SU-DHL-6 (cell line): ENCODE measurements at regions not wholly inside any gene's neighbourhood (a gene's known extent, or its start where the extent isn't known, plus 50 kb on each side); places are given as distances from the start of the nearest gene placed in this dataset.

ENCODE experiments used
- H2AFZ ChIP-seq: fragments of 200-600 bp; sonication (generic); 2 replicates; pipeline ENCODE4 v1.6.1; 2014; ENCODE audit warnings: low read depth, mild to moderate bottlenecking, moderate library complexity, mixed read lengths, antibody characterized with exemption, low read length; ENCODE audit not compliant: severe bottlenecking
- H3F3A ChIP-seq: fragments of 200-600 bp; shearing (Covaris generic); 2 replicates; pipeline ENCODE4 v1.6.0; 2016; ENCODE audit warnings: antibody characterized with exemption, mild to moderate bottlenecking; ENCODE audit not compliant: insufficient read depth
- H3K27ac ChIP-seq: fragments of 200-600 bp; sonication (generic); 2 replicates; pipeline ENCODE4 v1.5.1; 2016; ENCODE audit warnings: low read depth, mild to moderate bottlenecking, low read length, moderate library complexity, mixed read lengths
- H3K27me3 ChIP-seq: fragments of 200-600 bp; sonication (generic), shearing (Covaris generic); 2 replicates; pipeline ENCODE4 v1.6.0; 2014; ENCODE audit warnings: mild to moderate bottlenecking, low read length
- H3K36me3 ChIP-seq: fragments of 200-600 bp; sonication (generic); 2 replicates; pipeline ENCODE4 v1.6.1; 2014; ENCODE audit warnings: mild to moderate bottlenecking, low read length, mixed read lengths
- H3K4me2 ChIP-seq: fragments of 300-600, 200-600 bp; shearing (Covaris generic), sonication (generic); 2 replicates; pipeline ENCODE4 v1.6.0; 2014; ENCODE audit warnings: low read length, low read depth, mild to moderate bottlenecking; ENCODE audit not compliant: poor library complexity, severe bottlenecking
- H3K4me3 ChIP-seq: fragments of 200-600 bp; sonication (generic); 2 replicates; pipeline ENCODE4 v1.5.1; 2014; ENCODE audit warnings: antibody characterized with exemption, low read length, mild to moderate bottlenecking, mixed read lengths; ENCODE audit not compliant: insufficient read depth, poor library complexity, severe bottlenecking
- H3K79me2 ChIP-seq: fragments of 200-600 bp; sonication (generic); 2 replicates; pipeline ENCODE4 v1.6.1; 2014; ENCODE audit warnings: mild to moderate bottlenecking, low read length, moderate library complexity; ENCODE audit not compliant: insufficient read depth
- H3K9ac ChIP-seq: fragments of 200-600 bp; sonication (generic); 2 replicates; pipeline ENCODE4 v1.7.0; 2014; ENCODE audit warnings: mild to moderate bottlenecking, low read length
- H3K9me2 ChIP-seq: fragments of 200-600 bp; sonication (generic); replicated peaks from 2 replicates; pipeline ENCODE4 v1.6.1; 2014; ENCODE audit warnings: low read length; ENCODE audit not compliant: insufficient read depth
- H3K9me3 ChIP-seq: fragments of 200-600 bp; sonication (generic); 2 replicates; pipeline ENCODE4 v1.6.1; 2014; ENCODE audit warnings: low read length, mixed read lengths; ENCODE audit not compliant: insufficient read depth
- H4K20me1 ChIP-seq: fragments of 200-600 bp; sonication (generic); 2 replicates; pipeline ENCODE4 v1.6.1; 2014; ENCODE audit warnings: low read depth, mild to moderate bottlenecking, antibody characterized with exemption, low read length, moderate library complexity, mixed read lengths
- EZH2phosphoT487 ChIP-seq: fragments of 200-600 bp; sonication (generic), shearing (Covaris generic); conservative IDR thresholded peaks from 2 replicates; pipeline ENCODE4 v1.6.1; 2018; ENCODE audit warnings: mild to moderate bottlenecking, antibody characterized with exemption, low read length, moderate library complexity, mixed read lengths
- TF ChIP-seq, protein P1 (sequence below): fragments of 200-600 bp; sonication (generic); IDR thresholded peaks from one replicate; pipeline ENCODE4 v1.5.1; 2017; ENCODE audit warnings: antibody characterized with exemption, mild to moderate bottlenecking, low read length, moderate library complexity; ENCODE audit not compliant: insufficient read depth, poor library complexity, severe bottlenecking

- no peak overlapping the region for H3K4me2 ChIP-seq
- TF ChIP-seq, protein P1, sequence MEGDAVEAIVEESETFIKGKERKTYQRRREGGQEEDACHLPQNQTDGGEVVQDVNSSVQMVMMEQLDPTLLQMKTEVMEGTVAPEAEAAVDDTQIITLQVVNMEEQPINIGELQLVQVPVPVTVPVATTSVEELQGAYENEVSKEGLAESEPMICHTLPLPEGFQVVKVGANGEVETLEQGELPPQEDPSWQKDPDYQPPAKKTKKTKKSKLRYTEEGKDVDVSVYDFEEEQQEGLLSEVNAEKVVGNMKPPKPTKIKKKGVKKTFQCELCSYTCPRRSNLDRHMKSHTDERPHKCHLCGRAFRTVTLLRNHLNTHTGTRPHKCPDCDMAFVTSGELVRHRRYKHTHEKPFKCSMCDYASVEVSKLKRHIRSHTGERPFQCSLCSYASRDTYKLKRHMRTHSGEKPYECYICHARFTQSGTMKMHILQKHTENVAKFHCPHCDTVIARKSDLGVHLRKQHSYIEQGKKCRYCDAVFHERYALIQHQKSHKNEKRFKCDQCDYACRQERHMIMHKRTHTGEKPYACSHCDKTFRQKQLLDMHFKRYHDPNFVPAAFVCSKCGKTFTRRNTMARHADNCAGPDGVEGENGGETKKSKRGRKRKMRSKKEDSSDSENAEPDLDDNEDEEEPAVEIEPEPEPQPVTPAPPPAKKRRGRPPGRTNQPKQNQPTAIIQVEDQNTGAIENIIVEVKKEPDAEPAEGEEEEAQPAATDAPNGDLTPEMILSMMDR, result no peak
- TF ChIP-seq EZH2phosphoT487, result no peak
- H3K27ac ChIP-seq, result no peak overlapping the region
- no peaks in the 10 kb centered on the region for H3K79me2 ChIP-seq
- H3K9ac ChIP-seq, result no peak overlapping the region
- H2AFZ ChIP-seq, result no peak overlapping the region
- H4K20me1 ChIP-seq, result no peaks in the 10 kb centered on the region
- no peaks in the 10 kb centered on the region for H3F3A ChIP-seq
- H3K36me3 ChIP-seq, result no peaks in the 10 kb centered on the region
- H3K27me3 ChIP-seq, result no peaks in the 10 kb centered on the region
- H3K9me3 ChIP-seq, result no peaks in the 10 kb centered on the region
- no peaks in the 10 kb centered on the region for H3K9me2 ChIP-seq
- H3K4me3 ChIP-seq, result no peak overlapping the region
Measured at GRCh38 chr6:86657192-86657591, 280.1 kb upstream of the HTR1E start.

GRCh38 chr6:86629123-86629522 lies 308.2 kb upstream of the HTR1E start:
- Histone ChIP-seq H3K4me3 (no peak overlapping the region), H3K9ac (no peak overlapping the region), H3K4me2 (no peak overlapping the region), H3K36me3 (no peaks in the 10 kb centered on the region), H3K9me3 (no peaks in the 10 kb centered on the region), H3F3A (no peaks in the 10 kb centered on the region), H4K20me1 (no peaks in the 10 kb centered on the region), H3K27me3 (no peaks in the 10 kb centered on the region), H3K79me2 (no peaks in the 10 kb centered on the region), H3K9me2 (no peaks in the 10 kb centered on the region), H3K27ac (no peak overlapping the region), H2AFZ (no peak overlapping the region)
- TF ChIP-seq, protein P1, result no peak
- no peak for TF ChIP-seq EZH2phosphoT487

GRCh38 chr6:86619428-86619827 lies 317.9 kb upstream of the HTR1E start:
- H4K20me1 ChIP-seq, result no peaks in the 10 kb centered on the region
- no peak overlapping the region for H2AFZ ChIP-seq
- no peak overlapping the region for H3K4me2 ChIP-seq
- no peaks in the 10 kb centered on the region for H3K79me2 ChIP-seq
- H3K9me2 ChIP-seq, result no peaks in the 10 kb centered on the region
- TF ChIP-seq, protein P1, result no peak
- no peak for TF ChIP-seq EZH2phosphoT487
- no peaks in the 10 kb centered on the region for H3K27me3 ChIP-seq
- H3F3A ChIP-seq, result no peaks in the 10 kb centered on the region
- H3K9ac ChIP-seq, result no peak overlapping the region
- H3K4me3 ChIP-seq, result no peak overlapping the region
- no peak overlapping the region for H3K27ac ChIP-seq
- H3K36me3 ChIP-seq, result no peaks in the 10 kb centered on the region
- no peaks in the 10 kb centered on the region for H3K9me3 ChIP-seq
